ENCODE measurements at regions not wholly inside any gene's neighbourhood (a gene's known extent, or its start where the extent isn't known, plus 50 kb on each side); places are given as distances from the start of the nearest gene placed in this dataset.

- no peak for TF ChIP-seq CTCF (IDR thresholded peaks at IDR 0.05; ENCODE audit: insufficient read depth, low read length)
- no peak for TF ChIP-seq REST (IDR thresholded peaks at IDR 0.05; ENCODE audit: insufficient replicate concordance, low read depth)
- no peak for TF ChIP-seq SPI1 (IDR thresholded peaks at IDR 0.05; ENCODE audit: borderline replicate concordance, low read depth)
- no peak for TF ChIP-seq GABPA (IDR thresholded peaks at IDR 0.05; ENCODE audit: low read depth)
These were observed 175.8 kb upstream of the TECRL start for GRCh38 chr4:64584981-64585557.
